Activated T-cell treated with anti-CD3 and anti-CD28 coated beads for 48 hours (primary cell): ENCODE measurements at regions not wholly inside any gene's neighbourhood (a gene's known extent, or its start where the extent isn't known, plus 50 kb on each side); places are given as distances from the start of the nearest gene placed in this dataset.

Experiments used
- DNase-seq: peaks from one replicate; pipeline ENCODE4 v3.0.0-alpha.2; 2020; ENCODE audit warnings: low read depth

DNA sequence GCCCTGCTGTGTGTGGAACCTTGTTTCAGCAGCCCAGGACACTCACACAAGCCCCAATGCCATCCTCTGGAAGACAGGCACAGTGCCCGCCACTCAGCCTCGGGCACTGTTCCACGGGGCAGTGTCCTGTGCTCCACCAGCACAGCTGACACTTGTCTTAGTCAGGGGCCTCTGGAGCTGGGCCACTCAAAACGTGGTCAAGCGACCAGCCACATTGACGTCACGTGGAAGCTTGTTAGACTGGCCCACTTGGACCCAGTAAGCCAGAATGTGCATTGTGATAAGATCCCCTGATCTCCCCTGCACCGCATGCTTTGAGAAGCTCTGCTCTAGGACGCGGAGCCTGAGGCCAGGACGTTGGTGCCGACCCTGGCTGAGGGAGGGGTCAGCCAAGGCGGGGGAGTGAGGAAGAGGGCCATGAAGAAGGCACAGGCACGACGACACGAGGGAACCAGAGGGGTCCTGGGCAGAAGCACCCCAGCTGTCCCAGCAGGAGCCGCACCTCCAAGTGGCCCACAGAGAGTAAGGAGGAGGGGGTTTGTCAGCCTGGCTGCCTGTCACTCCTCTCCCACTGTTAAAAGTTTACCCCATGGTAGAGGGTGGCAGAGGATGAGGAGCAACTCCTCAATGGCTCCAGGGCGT is 64.6 kb downstream of the LINC01488 start:
- no peak for DNase-seq

DNA sequence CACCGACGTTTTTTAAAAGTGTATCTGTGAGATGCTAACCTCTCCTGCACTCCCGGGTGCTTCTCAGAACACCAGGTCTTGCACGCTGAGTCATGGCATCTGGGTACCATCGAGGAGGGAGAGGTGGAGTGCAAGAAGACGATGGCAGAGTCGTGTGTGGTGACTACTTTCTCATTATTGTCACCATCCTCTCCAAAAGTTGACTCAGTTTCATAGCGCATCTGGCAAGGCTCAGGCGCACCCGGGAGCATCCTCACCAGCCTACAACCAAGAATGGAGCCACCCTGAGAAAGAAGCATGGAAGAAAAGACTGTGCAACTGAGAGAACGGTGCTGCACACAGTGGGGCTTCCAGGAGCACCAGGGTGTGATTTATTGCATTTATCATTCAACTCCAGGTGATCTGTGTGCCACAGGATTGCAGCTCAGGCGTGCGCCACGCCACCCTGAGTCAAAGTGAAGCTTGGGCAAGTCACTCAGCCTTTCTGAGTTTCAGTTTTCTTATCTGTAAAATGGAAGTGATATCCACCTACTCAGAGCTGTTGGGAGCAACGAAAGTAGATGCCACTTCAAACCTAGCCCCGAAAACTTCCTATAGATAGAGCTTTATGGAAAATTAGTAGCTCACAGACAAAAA is 65.4 kb downstream of the LINC01488 start:
- DNase-seq: peak; percentile 65

DNA sequence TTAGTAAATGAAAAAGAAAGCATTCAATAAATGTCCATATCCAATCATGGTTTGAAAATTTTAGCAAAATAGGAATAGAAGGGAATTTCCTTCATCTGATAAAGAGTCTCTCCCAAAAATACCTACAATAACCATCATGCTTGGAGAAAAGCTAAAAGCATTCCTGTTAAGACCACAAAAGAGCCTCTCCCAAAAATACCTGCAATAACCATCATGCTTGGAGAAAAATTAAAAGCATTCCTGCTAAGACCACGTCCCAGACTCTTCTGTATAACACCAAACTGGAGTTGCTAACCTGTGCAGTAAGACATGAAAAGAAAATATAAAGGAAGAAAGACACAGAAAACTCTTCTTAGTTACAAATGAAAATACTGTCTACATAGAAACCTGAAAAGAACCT is 69.4 kb downstream of the LINC01488 start:
- no peak for DNase-seq

DNA sequence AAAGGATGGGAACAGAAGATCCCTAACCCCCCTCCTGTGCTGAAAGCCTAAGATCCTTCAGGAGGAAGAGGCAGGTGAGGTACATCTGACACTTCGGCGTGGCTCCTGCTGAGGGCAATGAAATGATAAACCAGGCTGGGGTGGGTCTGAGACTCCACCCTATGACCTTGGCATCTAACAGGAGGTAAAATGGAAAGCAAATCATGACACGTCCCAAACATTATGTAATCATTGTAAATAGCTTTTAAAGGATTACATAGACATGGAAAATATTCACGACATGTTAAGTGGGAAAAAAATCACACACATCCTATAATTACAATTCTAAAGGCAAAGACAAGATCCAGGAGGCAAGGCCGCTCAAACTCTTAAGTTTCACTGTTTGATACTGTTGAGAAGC is 70.5 kb downstream of the LINC01488 start:
- DNase-seq: no peak

DNA sequence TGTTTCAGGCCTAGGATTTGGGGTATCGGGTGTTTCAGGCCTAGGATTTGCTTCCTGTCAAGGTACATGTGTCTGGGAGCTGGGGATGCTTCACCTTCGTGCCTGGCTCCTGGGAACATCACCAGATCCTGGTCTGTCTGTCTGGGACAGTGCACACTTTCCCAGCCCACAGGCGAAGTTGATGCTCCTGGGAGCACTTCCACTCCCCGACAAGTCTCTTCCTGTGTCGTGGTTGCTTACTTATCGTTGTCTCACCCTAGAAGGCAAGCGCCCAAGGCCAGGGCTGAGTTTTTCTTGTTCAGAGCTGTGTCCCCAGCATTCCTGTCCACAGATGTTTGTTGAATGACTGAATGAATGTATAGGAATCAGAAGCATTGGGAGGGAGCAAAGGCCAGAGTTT is 71.5 kb downstream of the LINC01488 start:
- DNase-seq: no peak

DNA sequence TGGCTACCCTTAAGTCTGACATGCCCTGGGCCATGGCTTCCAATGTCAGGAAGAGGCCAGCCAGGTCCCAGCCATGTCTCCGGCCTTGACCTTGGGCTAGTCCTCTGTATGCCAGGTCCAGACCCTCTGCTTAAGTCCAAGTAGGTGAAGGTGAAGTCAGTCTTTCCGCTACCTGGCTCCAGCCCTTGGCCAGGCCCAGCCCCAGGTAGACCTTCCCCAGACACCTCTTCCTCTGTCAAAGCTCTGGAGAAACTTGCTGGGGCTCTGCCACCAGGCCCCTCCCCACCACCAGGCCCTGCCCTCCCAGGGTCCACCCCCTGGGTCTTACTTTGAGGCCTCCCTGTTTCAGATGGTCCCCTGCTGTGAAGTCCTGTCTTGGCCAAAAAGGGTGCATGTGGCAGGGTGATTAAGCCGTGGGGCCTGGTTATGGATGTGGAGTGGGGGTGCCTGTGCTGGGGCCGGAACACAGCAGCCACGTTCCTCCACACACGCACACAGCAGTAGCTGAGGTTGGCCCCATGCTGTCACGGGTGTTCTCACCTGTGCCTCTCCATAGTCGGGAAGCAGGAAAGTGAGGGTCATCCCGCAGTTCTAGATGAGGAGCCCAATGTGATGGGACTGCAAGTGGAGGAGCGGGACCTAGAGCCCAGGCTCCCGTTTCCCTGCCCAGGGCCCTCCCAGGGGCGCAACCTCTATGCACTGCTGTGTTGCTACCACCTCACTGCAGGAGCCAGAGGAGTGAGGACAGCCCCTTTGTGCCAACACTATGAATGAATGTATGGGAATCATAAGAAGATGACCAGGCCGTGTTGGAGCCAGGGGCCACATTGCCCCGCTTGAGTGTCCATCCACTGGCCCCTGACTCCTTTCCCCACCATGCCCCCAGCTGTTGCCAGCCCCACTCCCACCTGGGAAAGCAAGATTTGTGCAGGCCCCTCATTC is 72.2 kb downstream of the LINC01488 start:
- no peak for DNase-seq

DNA sequence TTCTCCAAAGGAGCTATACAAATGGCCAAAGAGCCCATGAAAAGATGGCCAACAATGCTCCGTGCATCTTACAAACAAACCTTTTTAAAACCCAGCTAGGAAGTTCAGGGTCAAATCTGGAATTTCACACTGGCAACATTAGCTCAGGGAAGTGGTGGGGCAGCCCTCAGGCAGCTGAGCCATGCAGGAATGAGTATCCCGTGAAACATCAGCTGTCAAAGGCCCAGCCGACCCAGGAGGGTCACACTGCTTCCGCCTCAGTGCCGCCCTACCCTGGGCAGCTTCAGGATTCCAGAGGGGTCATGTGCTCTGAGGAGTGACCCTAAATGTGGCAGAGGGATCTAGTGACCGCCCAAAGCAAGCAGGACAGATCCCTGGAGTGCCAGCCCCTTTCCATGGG is 73.4 kb downstream of the LINC01488 start:
- no peak for DNase-seq

DNA sequence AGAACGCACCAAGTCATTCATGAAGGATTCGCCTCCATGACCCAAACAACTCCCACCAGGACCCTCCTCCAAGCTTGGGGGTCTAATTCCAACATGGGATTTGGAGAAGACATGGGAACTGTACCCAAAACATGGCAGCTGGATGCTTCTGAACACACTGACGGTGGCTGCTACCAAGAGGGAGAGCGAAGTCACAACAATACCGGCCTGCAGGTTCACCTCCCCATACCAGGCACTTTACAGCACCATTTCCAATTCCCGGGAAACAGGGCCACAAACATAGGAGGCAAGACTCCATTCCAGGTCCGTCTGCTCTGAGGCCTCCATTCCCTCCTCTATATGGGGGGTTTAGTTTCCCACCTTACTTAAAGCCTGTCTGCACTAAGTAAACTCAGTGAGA is 75.8 kb downstream of the LINC01488 start:
- no peak for DNase-seq

DNA sequence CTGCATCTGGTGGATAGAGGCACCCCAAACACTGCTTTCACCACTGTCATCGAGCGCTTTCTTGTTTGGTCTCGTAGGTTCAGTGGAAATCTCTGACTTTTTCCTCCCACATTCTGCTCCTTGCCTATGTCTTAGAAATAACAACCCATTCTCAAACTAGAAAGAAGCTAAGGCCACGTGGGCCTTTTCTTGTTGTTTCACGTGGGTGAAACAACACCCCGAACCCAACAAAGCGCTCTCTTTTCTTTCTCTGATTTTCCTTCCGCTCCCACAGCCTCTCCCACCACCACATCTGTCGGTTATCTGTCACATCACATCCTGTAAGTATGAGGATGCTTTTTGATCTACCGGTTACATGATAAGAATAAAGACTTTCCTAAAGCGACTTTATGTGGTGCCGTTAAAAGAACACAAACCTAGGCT is 77.1 kb downstream of the LINC01488 start:
- no peak for DNase-seq

DNA sequence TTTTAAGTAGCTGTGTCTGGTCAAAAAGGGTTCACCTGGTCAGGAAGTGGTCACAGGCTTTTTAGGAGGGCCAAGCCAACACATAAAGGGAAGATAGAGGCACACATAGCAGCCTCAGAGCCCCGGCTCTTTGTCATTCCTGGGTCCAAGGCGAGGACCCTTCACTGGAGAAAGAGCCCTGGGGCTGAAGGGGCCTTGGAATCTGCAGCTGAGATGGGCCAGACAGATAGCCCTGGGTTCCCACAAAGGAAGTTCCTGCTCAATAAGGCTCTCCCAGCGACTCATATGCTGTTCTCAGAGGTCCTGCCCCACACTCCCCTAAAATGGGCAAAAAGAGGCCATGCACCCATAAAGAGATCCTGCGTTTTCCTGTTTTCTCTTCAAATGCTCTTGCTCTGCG is 77.7 kb downstream of the LINC01488 start:
- no peak for DNase-seq

DNA sequence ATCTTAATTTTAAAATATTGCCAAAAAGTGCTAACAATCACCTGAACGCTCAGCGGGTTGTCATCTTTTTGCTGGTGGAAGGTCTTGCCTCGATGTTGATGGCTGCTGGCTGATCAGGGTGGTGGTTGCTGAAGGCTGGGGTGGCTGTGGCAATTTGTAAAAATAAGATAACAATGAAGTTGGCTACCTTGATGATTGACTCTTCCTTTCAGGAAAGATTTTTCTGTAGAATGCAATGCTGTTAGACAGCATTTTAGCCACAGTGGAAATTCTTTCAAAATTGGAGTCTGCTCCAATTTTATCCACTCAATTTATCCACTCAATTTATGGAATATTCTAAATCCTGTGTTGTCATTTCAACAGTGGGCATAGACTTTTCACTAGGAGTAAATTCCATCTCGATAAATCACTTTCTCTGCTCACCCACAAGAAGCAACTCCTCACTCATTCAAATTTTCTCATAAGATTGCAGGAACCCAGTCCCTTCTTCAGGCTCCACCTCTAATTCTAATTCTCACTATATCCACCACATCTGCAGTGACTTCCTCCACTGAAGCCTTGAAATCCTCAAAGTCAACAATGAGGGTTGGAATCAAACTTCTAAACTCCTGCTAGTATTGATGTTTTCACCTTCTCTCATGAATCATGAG is 78.8 kb downstream of the LINC01488 start:
- no peak for DNase-seq

DNA sequence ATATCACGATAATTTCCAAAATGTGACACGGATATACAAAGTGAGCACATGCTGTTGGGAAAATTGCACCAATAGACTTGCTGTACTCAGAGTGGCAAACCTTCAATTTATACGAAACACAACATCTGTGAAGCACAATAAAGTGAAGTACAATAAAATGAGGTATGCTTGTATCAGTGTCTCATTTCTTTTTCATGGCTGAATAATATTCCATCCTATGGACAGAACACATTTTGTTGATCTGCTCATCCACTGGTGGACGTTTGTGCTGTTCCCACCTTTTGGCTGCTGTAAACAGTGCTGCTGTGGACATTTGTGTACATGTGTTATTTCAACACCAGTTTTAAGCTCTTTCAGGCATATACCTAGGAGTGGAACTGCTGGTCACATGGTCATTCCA is 78.7 kb upstream of the CCND1 start:
- DNase-seq: no peak

DNA sequence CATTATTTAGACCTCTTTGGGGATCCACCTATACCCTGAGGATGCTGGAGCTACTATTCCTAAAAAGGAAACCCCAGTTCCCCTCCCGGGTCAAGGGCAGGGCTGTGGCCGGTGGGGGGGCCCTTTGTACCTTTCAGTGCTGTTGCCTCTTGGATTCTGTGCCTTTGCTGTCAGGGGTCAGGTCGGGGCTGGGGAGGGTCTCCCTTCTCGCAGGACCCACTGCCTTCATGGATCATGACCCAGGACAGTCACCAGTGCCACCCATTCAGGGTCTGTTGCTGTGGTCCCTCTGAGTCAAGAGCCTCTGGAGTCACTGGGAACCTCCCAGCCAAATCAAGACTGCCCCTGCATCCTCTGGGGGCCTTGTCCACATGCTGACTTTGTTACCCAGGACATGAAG is 78.1 kb upstream of the CCND1 start:
- DNase-seq: no peak

DNA sequence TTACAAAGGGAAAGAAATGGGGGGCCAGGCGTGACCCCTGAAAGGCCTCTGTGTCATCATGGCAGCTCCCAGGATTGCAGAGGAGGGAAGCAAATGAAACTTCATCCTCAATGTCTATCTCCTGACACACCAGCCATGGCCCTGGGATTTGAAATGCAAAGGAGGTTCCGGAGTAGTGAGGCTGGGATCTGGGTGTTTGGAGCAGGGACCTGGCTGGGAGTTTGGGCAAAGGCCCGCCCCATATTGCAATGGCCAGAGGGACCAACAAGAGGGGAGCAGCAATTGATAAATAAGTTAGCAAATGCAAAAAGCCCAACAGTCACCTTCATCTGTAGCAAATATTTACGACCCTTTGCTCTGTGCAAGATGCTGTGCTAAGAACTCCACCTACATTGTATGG is 77.7 kb upstream of the CCND1 start:
- no peak for DNase-seq

DNA sequence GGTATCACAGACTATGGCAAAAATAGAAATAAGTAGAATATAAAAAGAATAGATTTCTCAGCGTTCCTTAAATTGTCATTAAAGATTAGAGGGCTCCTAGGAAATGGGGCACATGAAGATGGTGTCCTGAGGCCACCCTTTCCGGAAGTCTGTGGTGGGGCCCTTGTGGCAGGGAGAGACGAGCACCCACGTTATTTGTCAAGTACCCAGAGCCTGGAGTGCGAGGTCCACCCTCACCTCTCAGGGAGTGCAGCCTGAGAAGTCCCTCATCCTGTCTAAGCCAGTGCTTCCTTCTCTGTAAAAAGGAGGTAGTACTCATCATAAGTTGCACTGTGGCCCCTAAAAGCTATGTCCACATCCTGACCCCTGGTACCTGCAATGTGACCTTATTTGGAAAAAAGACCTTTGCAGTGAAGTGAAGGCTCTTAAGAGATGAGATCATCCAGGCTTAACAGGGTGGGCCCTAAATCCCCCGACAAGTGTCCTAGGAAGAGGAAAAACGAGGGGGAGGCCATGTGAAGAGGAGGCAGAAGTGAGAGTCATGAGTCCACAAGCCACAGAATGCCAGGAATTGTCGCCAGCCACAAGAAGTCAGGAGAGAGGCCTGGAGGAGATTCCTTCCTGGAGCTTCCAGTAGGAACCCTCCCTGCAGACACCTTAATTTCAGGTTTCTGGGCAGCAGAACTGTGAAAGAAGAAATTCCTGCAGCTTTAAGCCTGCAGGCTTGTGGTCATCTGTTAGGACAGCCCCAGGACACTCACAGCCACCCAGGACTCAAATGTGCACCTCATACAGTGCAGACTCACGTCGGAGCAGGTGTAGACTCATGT is 76.8 kb upstream of the CCND1 start:
- no peak for DNase-seq

DNA sequence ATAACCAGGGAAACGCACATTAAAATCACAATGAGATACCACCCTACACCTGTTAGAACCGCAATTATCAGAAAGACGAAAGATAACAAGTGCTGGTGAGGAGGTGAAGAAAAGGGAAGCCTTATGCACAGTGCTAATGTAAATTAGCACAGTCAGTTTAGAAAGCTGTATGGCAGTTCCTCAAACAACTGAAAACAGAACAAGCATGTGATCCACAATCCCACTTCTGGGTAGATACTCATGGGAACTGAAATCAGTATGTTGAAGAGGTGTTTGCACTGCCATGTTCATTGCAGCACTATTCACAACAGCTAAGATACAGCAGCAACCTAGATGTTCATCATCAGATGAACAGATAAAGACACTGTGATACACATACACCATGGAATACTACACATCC is 75.0 kb upstream of the CCND1 start:
- no peak for DNase-seq

DNA sequence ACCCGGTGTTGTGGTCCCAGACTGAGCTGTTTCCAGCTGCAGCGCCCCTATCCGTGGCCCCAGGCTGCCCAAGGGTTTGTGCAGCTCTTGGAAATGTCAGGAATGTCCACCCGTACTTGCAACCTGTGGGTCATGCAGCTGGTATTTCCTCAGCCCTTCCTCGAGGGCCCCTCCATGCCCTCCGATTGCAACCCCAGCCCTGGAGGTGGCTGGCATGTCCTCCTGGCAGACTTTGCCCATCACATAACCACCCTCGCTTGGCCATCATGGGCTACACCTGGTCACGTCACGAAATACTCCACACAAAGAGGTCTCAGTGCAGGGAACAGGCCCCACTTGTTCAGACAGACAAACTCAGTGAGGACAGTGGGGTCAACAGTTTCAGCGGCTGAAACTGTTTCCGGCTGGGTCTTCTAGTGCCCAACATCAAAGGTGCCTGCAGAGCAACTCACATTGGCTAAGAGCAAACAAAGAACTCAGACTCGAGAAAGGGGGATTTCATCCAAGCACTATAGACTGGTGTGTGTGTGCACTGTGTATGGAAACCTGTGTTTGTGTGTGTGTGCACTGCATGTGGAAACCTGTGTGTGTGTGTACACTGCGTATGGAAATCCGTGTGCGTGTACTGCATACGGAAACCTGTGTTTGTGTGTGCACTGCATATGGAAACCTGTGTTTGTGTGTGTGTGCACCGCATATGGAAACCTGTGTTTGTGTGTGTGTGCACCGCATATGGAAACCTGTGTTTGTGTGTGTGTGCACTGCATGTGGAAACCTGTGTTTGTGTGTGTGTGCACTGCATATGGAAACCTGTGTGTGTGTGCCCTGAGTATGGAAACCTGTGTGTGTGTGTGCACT is 72.8 kb upstream of the CCND1 start:
- no peak for DNase-seq

DNA sequence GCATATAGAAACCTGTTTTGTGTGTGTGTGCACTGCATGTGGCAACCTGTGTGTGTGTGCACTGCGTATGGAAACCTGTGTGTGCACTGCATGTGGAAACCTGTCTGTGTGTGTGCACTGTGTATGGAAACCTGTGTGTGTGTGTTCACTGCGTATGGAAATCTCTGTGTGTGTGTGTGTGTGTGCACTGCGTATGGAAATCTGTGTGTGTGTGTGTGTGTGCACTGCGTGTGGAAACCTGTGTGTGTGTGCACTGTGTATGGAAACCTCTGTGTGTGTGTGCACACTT is 72.2 kb upstream of the CCND1 start:
- DNase-seq: no peak

DNA sequence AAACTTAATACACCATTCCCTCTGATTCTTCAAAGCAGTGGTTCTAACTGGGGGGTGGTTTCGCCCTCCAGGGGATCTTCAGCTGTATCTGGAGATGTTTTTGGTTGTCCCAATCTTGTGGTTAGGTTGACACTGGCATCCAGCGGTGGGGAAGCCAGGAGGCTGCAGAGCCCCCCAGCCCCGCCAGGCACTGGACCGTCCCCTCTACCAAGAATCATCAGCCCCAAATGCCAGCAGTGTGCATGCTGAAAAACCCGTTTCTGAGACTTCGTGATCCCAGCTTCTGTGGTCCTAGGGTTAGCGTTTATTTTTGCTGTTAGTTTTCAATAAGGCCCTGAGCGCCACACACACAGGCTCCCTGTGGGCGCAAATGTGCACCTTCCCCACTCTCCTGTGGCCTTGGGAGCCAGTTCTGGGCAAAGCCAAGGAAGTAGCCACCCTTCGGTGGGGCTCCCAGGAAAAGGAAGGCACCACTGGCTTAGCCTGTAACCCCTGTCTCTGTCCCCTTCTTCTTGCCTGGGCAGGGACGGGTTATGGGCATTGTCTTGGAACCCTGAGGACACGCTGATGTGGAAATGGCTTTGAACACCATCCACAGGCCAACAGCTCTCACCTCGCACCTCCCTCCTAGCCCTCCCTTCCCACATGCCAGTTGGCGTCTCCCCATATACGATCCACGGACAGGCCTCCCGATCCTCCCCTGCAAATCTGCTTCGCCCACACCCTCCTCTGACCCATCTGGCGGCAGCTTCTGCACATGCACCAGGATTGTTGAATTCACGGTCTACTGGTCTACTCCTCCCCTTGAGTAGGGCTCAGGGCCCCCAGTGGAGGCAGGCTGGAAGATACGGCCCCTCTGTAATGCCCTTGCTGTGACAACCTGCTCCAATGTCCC is 71.4 kb upstream of the CCND1 start:
- DNase-seq: no peak
